HL-60 (cell line): ENCODE measurements at regions not wholly inside any gene's neighbourhood (a gene's known extent, or its start where the extent isn't known, plus 50 kb on each side); places are given as distances from the start of the nearest gene placed in this dataset.

Source experiments
- CTCF ChIP-seq: IDR thresholded peaks from one replicate; pipeline ENCODE4 v1.5.1; 2011; ENCODE audit warnings: low read length, control low read depth, inconsistent platforms; ENCODE audit not compliant: insufficient read depth
- GABPA ChIP-seq: IDR thresholded peaks from 2 replicates; pipeline ENCODE4 v1.6.1; 2012; ENCODE audit warnings: low read depth
- POLR2AphosphoS5 ChIP-seq: IDR thresholded peaks from 2 replicates; pipeline ENCODE4 v1.6.1; 2012; ENCODE audit warnings: low read depth
- REST ChIP-seq: IDR thresholded peaks from 2 replicates; pipeline ENCODE4 v1.6.1; 2012; ENCODE audit warnings: low read depth; ENCODE audit not compliant: insufficient replicate concordance
- SPI1 ChIP-seq: IDR thresholded peaks from 2 replicates; pipeline ENCODE4 v1.6.1; 2012; ENCODE audit warnings: low read depth, mild to moderate bottlenecking, borderline replicate concordance

GRCh38 chr3:72553298-72553697 is 294.9 kb downstream of the SHQ1 start:
- no peak for TF ChIP-seq CTCF
- TF ChIP-seq SPI1: no peak
- TF ChIP-seq POLR2AphosphoS5: no peak
- no peak for TF ChIP-seq GABPA
- TF ChIP-seq REST: no peak
